Esophagus squamous epithelium (tissue), 4 donors: ENCODE measurements at regions not wholly inside any gene's neighbourhood (a gene's known extent, or its start where the extent isn't known, plus 50 kb on each side); places are given as distances from the start of the nearest gene placed in this dataset.

Experiments
- CTCF ChIP-seq, 6 experiments: fragments of 450-650 bp in 4 of 6; fragments of 200-600 bp in 2 of 6; sonication (generic) in 2 of 6; IDR thresholded peaks; one replicate each; pipeline ENCODE4 v1.5.1; 2016 to 2019; ENCODE audit warnings: antibody characterized with exemption in 6 of 6, mild to moderate bottlenecking in 4 of 6, moderate library complexity in 4 of 6
- POLR2A ChIP-seq, 4 donors: fragments of 450-650 bp; IDR thresholded peaks; one replicate each; pipeline ENCODE4 v1.6.1; 2017; ENCODE audit warnings: antibody characterized with exemption in 4 of 4, mild to moderate bottlenecking in 4 of 4, moderate library complexity in 3 of 4

- TF ChIP-seq CTCF (IDR thresholded peaks at IDR 0.05) (no peak), POLR2A (IDR thresholded peaks at IDR 0.05) (no peak)
Observed at GRCh38 chr16:52271088-52271750, 275.7 kb downstream of the TOX3 start.
